K562 (cell line): ENCODE measurements at regions not wholly inside any gene's neighbourhood (a gene's known extent, or its start where the extent isn't known, plus 50 kb on each side); places are given as distances from the start of the nearest gene placed in this dataset.

Experiments
- ATAC-seq: fragments of 200-7000 bp; cut with Tn5 transposase; 3 replicates; pipeline ENCODE4 v1.9.1; 2020; ENCODE audit warnings: moderate library complexity
- BruUV-seq: library from RNA; stranded (reverse); fragments of 400-500 nt; replicated peaks from 2 replicates; lab custom pipeline; 2021; lab: Mats Ljungman, UMichigan
- CTCF ChIA-PET: fragments of 300-600 bp; formaldehyde crosslinking; extraction: SDS; loops from one replicate; lab custom pipeline; 2021; ENCODE audit warnings: low intra/inter-chr PET ratio; lab: Yijun Ruan, JAX
- POLR2A ChIA-PET: fragments of 300-600, 350-650 bp; sonication (Branson Sonifier 250); formaldehyde crosslinking; extraction: SDS; loops from one replicate; lab custom pipeline; 2021; ENCODE audit warnings: antibody characterized with exemption, inconsistent platforms; lab: Yijun Ruan, JAX
- DNase-seq, 4 experiments: peaks; one replicate each; pipeline versions ENCODE4 v3.0.0 to v3.0.0-alpha.2; 2011 to 2018; ENCODE audit warnings: low spot score in 3 of 4, mixed read lengths in 3 of 4; ENCODE audit errors: extremely low read depth in 1 of 4
- FAIRE-seq: peaks from 2 replicates; lab custom pipeline; 2011; peaks lifted over from hg19 to GRCh38; lab: Jason Lieb, UNC
- H2AFZ ChIP-seq: 2 replicates; pipeline ENCODE4 v1.6.0; 2011; ENCODE audit warnings: low read depth, low read length, control low read depth, inconsistent platforms
- H3K27ac ChIP-seq: fragments of 200-600 bp; 3 replicates; pipeline ENCODE4 v1.8.0; 2011; ENCODE audit warnings: low read depth, mild to moderate bottlenecking, control low read depth, inconsistent platforms, low read length, moderate library complexity, mixed read lengths; ENCODE audit errors: extremely low read depth
- H3K27me3 ChIP-seq, 2 experiments: fragments of 300-600 bp in 1 of 2; 2 replicates in 1 of 2; 3 replicates in 1 of 2; pipeline versions ENCODE4 v1.6.0 to v1.8.0; 2011; ENCODE audit warnings: inconsistent platforms in 2 of 2, low read length in 2 of 2, mild to moderate bottlenecking in 1 of 2, mixed read lengths in 1 of 2, moderate library complexity in 1 of 2; ENCODE audit not compliant: control insufficient read depth in 2 of 2, insufficient read depth in 2 of 2
- H3K36me3 ChIP-seq: fragments of 300-600 bp; 3 replicates; pipeline ENCODE4 v1.8.0; 2011; ENCODE audit warnings: mild to moderate bottlenecking, low read length, inconsistent platforms; ENCODE audit not compliant: control insufficient read depth, insufficient read depth
- H3K4me1 ChIP-seq, 2 experiments: fragments of 200-600 bp in 1 of 2; replicated peaks in 1 of 2; 2 replicates in 1 of 2; 3 replicates in 1 of 2; pipeline versions ENCODE4 v1.5.1 to v1.8.0; 2011; ENCODE audit warnings: inconsistent platforms in 2 of 2, low read length in 2 of 2, mild to moderate bottlenecking in 1 of 2, mixed read lengths in 1 of 2, moderate library complexity in 1 of 2; ENCODE audit not compliant: control insufficient read depth in 2 of 2, insufficient read depth in 2 of 2
- H3K4me2 ChIP-seq: 2 replicates; pipeline ENCODE4 v1.6.1; 2011; ENCODE audit warnings: low read length, control low read depth, inconsistent platforms, mixed read lengths; ENCODE audit not compliant: insufficient read depth
- H3K4me3 ChIP-seq: fragments of 200-600 bp; sonication (generic), shearing (Covaris generic); 2 replicates; pipeline ENCODE4 v1.5.1; 2016; ENCODE audit warnings: control low read depth, inconsistent platforms
- H3K79me2 ChIP-seq: fragments of 200-600 bp; 3 replicates; pipeline ENCODE4 v1.8.0; 2011; ENCODE audit warnings: low read length, inconsistent platforms; ENCODE audit not compliant: control insufficient read depth, insufficient read depth
- H3K9ac ChIP-seq, 2 experiments: 2 replicates each; pipeline versions ENCODE4 v1.6.0 to v1.6.1; 2011; ENCODE audit warnings: low read depth in 2 of 2, low read length in 2 of 2, control low read depth in 1 of 2, inconsistent platforms in 1 of 2, mild to moderate bottlenecking in 1 of 2, mixed read lengths in 1 of 2; ENCODE audit not compliant: insufficient read depth in 1 of 2
- H3K9me1 ChIP-seq: one replicate; pipeline ENCODE4 v1.6.0; 2011; ENCODE audit warnings: inconsistent platforms, mild to moderate bottlenecking, low read length, moderate library complexity; ENCODE audit not compliant: control insufficient read depth, insufficient read depth
- H3K9me3 ChIP-seq: replicated peaks from 2 replicates; pipeline ENCODE4 v1.5.1; 2011; ENCODE audit warnings: low read depth, low read length, inconsistent platforms; ENCODE audit not compliant: control insufficient read depth, insufficient read depth
- H4K20me1 ChIP-seq: replicated peaks from 2 replicates; pipeline ENCODE4 v1.6.1; 2011; ENCODE audit warnings: low read length, inconsistent platforms, mixed read lengths; ENCODE audit not compliant: control insufficient read depth, insufficient read depth
- CBFA2T3 ChIP-seq: fragments of 450-650 bp; IDR thresholded peaks from 2 replicates; pipeline ENCODE4 v1.6.1; 2017
- CREB3L1 ChIP-seq: fragments of 450-650 bp; IDR thresholded peaks from 2 replicates; pipeline ENCODE4 v1.6.1; 2014; ENCODE audit warnings: low read depth, mild to moderate bottlenecking, moderate library complexity, borderline replicate concordance
- CTCFL ChIP-seq: IDR thresholded peaks from 2 replicates; pipeline ENCODE4 v1.6.1; 2011; ENCODE audit warnings: borderline replicate concordance, low read depth, mild to moderate bottlenecking, moderate library complexity, low read length; ENCODE audit not compliant: insufficient read depth, poor library complexity, severe bottlenecking
- GMEB1 ChIP-seq: fragments of 250-450 bp; sonication (Bioruptor Pico); IDR thresholded peaks from 2 replicates; pipeline ENCODE4 v1.4.0; 2020; ENCODE audit warnings: mild to moderate bottlenecking
- MCM2 ChIP-seq: fragments of 450-650 bp; IDR thresholded peaks from 2 replicates; pipeline ENCODE4 v1.6.1; 2017; ENCODE audit warnings: low read depth, mild to moderate bottlenecking
- THRAP3 ChIP-seq: fragments of 450-650 bp; IDR thresholded peaks from 2 replicates; pipeline ENCODE4 v1.6.1; 2016; ENCODE audit warnings: mild to moderate bottlenecking, inconsistent platforms, borderline replicate concordance
- ZBTB26 ChIP-seq: fragments of 450-650 bp; formaldehyde crosslinking; IDR thresholded peaks from 2 replicates; pipeline ENCODE4 v1.4.0; 2022; ENCODE audit warnings: missing genetic modification characterization
- ZNF253 ChIP-seq: fragments of 250-450 bp; sonication (Bioruptor Pico); conservative IDR thresholded peaks from 2 replicates; pipeline ENCODE4 v1.6.1; 2021; ENCODE audit warnings: mild to moderate bottlenecking
- ZNF449 ChIP-seq: fragments of 250-450 bp; sonication (Bioruptor Pico); IDR thresholded peaks from 2 replicates; pipeline ENCODE4 v1.8.0; 2022; ENCODE audit warnings: moderate library complexity, mild to moderate bottlenecking, inconsistent platforms
- ZNF717 ChIP-seq: fragments of 250-450 bp; sonication (Bioruptor Pico); IDR thresholded peaks from 2 replicates; pipeline ENCODE4 v1.5.0; 2021
- WGBS: fragments of 100-300 bp; shearing (Covaris generic); methylation state at CpG from one replicate; pipeline ENCODE4 v1.1.6; 2016; ENCODE audit warnings: low coverage, mixed read lengths; ENCODE audit not compliant: insufficient coverage; ENCODE audit errors: missing lambda C conversion rate; 5-methylcytosine and 5-hydroxymethylcytosine counted together
- in situ Hi-C: fragments of 300-500 bp; cut with MboI; formaldehyde crosslinking; loops from 4 replicates; pipeline ENCODE4 v1.15.0; 2018; ENCODE audit warnings: inconsistent platforms, mixed read lengths
- intact Hi-C: fragments of 100-400 bp; cut with micrococcal nuclease; formaldehyde crosslinking; loops from 2 replicates; pipeline ENCODE4 v1.14.2; 2022

GRCh38 chr19:29303069-29303718 is 90.2 kb upstream of the UQCRFS1 start:
- 4% methylated on average over 11 of the region's 11 CpGs for WGBS
- H4K20me1 ChIP-seq, result peaks cover 4% of the 10 kb centered on the region; the same call in 1 of the 2 replicates
- no peak overlapping the region for H3K9ac ChIP-seq
- intact Hi-C loops (no loop called here), in situ Hi-C loops (no loop called here)
- no peaks in the 10 kb centered on the region for H3K79me2 ChIP-seq
- FAIRE-seq (no peak), DNase-seq (no peak), ATAC-seq (no peak)
- no peak overlapping the region for H2AFZ ChIP-seq
- H3K27me3 ChIP-seq, result peaks cover 5 to 15% of the 10 kb centered on the region in 2 experiments; a peak in 4 of 5 replicates
- H3K4me1 ChIP-seq, result no peaks in the 10 kb centered on the region
- POLR2A ChIA-PET, result interaction anchor here (0.6 kb wide), 2 partner anchors 22 to 317 kb away, joined by 3 read pairs; no protein-coding TSS in a partner anchor
- no TSS peak for BruUV-seq
- H3K4me3 ChIP-seq, result no peak overlapping the region
- no peak overlapping the region for H3K4me2 ChIP-seq
- no peaks in the 10 kb centered on the region for H3K36me3 ChIP-seq
- peaks cover 2% of the 10 kb centered on the region for H3K9me1 ChIP-seq
- CTCF ChIA-PET, result no interaction called here
- H3K9me3 ChIP-seq, result no peaks in the 10 kb centered on the region
- H3K27ac ChIP-seq, result no peak overlapping the region
- TF ChIP-seq ZBTB26 (CRISPR knock-in tag) (no peak), CTCFL (no peak), MCM2 (no peak), ZNF449 (CRISPR knock-in tag) (no peak), ZNF253 (CRISPR knock-in tag) (no peak), GMEB1 (CRISPR knock-in tag) (no peak), CBFA2T3 (no peak), ZNF717 (CRISPR knock-in tag) (no peak), THRAP3 (no peak), CREB3L1 (no peak)
